NK-92 treated with Interleukin-12 subunit alpha and Interleukin-12 subunit beta, amount 100 ng/mL, for 24 hours (cell line): ENCODE measurements at regions not wholly inside any gene's neighbourhood (a gene's known extent, or its start where the extent isn't known, plus 50 kb on each side); places are given as distances from the start of the nearest gene placed in this dataset.

Experiments
- DNase-seq: peaks from one replicate; lab custom pipeline; 2025; lab: John Stamatoyannopoulos, UW

GRCh38 chr21:35366394-35367080 lies 317.4 kb upstream of the RUNX1 start:
- no peak for DNase-seq

GRCh38 chr21:35363458-35363857 lies 314.4 kb upstream of the RUNX1 start:
- no peak for DNase-seq

- DNase-seq = no peak
Measured at GRCh38 chr21:35361988-35362387, 312.9 kb upstream of the RUNX1 start.

GRCh38 chr21:35360870-35361570 lies 311.9 kb upstream of the RUNX1 start:
- no peak for DNase-seq

- DNase-seq = no peak
Measured at GRCh38 chr21:35359076-35359475, 310.0 kb upstream of the RUNX1 start.

GRCh38 chr21:35358008-35358407 lies 308.9 kb upstream of the RUNX1 start:
- DNase-seq = no peak

- DNase-seq = no peak
Measured at GRCh38 chr21:35357041-35357780, 308.1 kb upstream of the RUNX1 start.

GRCh38 chr21:35354078-35354477 lies 305.0 kb upstream of the RUNX1 start:
- no peak for DNase-seq

- DNase-seq = no peak
Measured at GRCh38 chr21:35352793-35353192, 303.7 kb upstream of the RUNX1 start.

GRCh38 chr21:35352066-35352770 lies 303.1 kb upstream of the RUNX1 start:
- DNase-seq = no peak

GRCh38 chr21:35351434-35351833 lies 302.3 kb upstream of the RUNX1 start:
- no peak for DNase-seq

GRCh38 chr21:35350965-35351364 lies 301.9 kb upstream of the RUNX1 start:
- no peak for DNase-seq

GRCh38 chr21:35349376-35350080 lies 300.4 kb upstream of the RUNX1 start:
- no peak for DNase-seq

GRCh38 chr21:35348686-35349085 lies 299.6 kb upstream of the RUNX1 start:
- DNase-seq = no peak

- no peak for DNase-seq
Measured at GRCh38 chr21:35346697-35347096, 297.6 kb upstream of the RUNX1 start.

GRCh38 chr21:35345954-35346353 lies 296.9 kb upstream of the RUNX1 start:
- no peak for DNase-seq

GRCh38 chr21:35344582-35344981 lies 295.5 kb upstream of the RUNX1 start:
- DNase-seq = no peak

- no peak for DNase-seq
Measured at GRCh38 chr21:35343046-35343819, 294.1 kb upstream of the RUNX1 start.

GRCh38 chr21:35342440-35342839 lies 293.3 kb upstream of the RUNX1 start:
- no peak for DNase-seq

GRCh38 chr21:35340273-35340672 lies 291.2 kb upstream of the RUNX1 start:
- DNase-seq = no peak
